ENCODE measurements at regions not wholly inside any gene's neighbourhood (a gene's known extent, or its start where the extent isn't known, plus 50 kb on each side); places are given as distances from the start of the nearest gene placed in this dataset.

DNA sequence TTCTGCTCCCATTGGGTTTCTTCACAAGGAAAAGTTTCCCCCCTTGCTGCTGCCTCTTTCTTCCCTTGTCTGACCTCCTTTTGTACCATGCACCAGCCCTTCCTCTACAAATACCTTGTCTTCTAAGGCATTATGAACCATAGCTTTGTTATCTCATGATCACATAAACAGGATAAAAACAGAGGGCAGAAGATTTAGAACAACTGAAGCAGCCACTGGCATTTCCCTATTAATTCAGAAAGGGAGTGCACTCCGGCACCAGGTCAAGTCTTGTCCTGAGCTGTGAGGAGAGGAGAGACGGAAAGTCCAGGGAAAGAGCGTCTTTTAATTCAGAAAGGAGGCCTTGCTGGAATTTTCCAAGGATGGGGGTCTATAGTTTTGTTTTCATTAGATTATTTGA, 281.7 kb downstream of the RCHY1 start:
- H4K20me1 ChIP-seq (ENCODE audit: control insufficient read depth, extremely low read depth, insufficient read depth, low read length), result no peaks in the 10 kb centered on the region
- no peak overlapping the region for H3K9ac ChIP-seq (ENCODE audit: control insufficient read depth, extremely low read depth, insufficient read depth, low read length)
- no peaks in the 10 kb centered on the region for H3K4me1 ChIP-seq (ENCODE audit: control insufficient read depth, extremely low read depth, insufficient read depth, low read length)
- no peaks in the 10 kb centered on the region for H3K36me3 ChIP-seq (ENCODE audit: control insufficient read depth in 2 of 2, extremely low read depth in 1 of 2, insufficient read depth in 2 of 2, low read length in 2 of 2)
- no peaks in the 10 kb centered on the region for H3K9me1 ChIP-seq (ENCODE audit: control insufficient read depth, extremely low read depth, insufficient read depth, low read length)
- no peak overlapping the region for H3K4me3 ChIP-seq (ENCODE audit: control insufficient read depth in 2 of 3, extremely low read depth in 1 of 3, insufficient read depth in 2 of 3, low read depth in 1 of 3, low read length in 3 of 3)
- DNase-seq (ENCODE audit: low read depth, low spot score) (no peak), FAIRE-seq (no peak)
- no peak overlapping the region for H3K4me2 ChIP-seq (ENCODE audit: control insufficient read depth, extremely low read depth, insufficient read depth, low read depth, low read length)
- no peak overlapping the region for H3K27ac ChIP-seq (ENCODE audit: control insufficient read depth, insufficient read depth, low read length)
- H3K79me2 ChIP-seq (ENCODE audit: control insufficient read depth, insufficient read depth, low read length), result no peaks in the 10 kb centered on the region
- no peaks in the 10 kb centered on the region for H3K9me3 ChIP-seq (ENCODE audit: control insufficient read depth, low read depth, low read length)
- H3K27me3 ChIP-seq (ENCODE audit: control insufficient read depth, extremely low read depth, insufficient read depth, low read length), result no peaks in the 10 kb centered on the region
- H2AFZ ChIP-seq (ENCODE audit: control insufficient read depth, low read length), result no peak overlapping the region
- TF ChIP-seq EZH2 (IDR thresholded peaks at IDR 0.05; ENCODE audit: low read length) (no peak), CTCF (optimal IDR thresholded peaks at IDR 0.05 in 1 of 3, IDR thresholded peaks at IDR 0.05 in 1 of 3, conservative IDR thresholded peaks at IDR 0.05 in 1 of 3; ENCODE audit: extremely low read depth in 1 of 3, insufficient read depth in 2 of 3, low read length in 3 of 3) (no peak)
- dilution Hi-C loops (cut with MboI; ENCODE audit: extremely low pct_ligation_motif_present, low sequenced_read_pairs), result no loop called here

DNA sequence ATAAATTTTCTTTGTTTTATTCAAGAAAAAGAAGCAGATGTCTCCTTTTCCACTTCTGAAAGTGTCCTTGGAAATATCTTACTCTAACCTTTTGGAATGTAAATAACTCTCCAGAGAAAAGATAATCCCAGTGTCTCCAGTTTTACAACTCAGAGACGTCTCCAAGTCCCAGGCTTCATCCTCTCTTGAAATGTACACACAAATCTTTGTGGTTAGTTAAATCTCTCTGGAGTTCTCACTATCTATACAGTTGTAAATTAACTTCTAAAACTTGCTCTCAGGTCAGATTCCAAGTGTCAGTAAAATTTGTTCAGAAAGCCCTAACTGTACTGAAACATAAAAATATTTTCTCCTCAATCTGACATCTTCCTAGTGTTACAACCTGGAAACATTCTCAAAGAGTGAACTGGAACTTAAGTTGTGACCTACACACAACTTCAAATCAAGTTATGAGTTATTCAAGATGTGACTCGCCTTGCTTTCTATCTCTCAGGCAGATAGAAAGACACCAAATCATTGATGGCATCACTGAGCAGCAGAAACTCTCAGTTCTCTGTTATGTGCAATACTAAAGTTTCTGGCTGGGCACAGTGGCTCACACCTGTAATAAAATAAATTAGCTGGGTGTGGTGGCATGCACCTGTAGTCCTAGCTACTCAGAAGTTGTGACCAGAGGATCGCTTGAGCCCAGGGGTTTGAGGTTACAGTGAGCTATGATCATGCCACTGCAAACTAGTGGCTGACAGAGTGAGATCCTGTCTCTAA, 284.2 kb downstream of the RCHY1 start:
- no peak for TF ChIP-seq CTCF (optimal IDR thresholded peaks at IDR 0.05 in 1 of 3, IDR thresholded peaks at IDR 0.05 in 1 of 3, conservative IDR thresholded peaks at IDR 0.05 in 1 of 3; ENCODE audit: extremely low read depth in 1 of 3, insufficient read depth in 2 of 3, low read length in 3 of 3)
- no peak for TF ChIP-seq EZH2 (IDR thresholded peaks at IDR 0.05; ENCODE audit: low read length)
- H3K9me3 ChIP-seq (ENCODE audit: control insufficient read depth, low read depth, low read length), result no peaks in the 10 kb centered on the region
- H3K4me3 ChIP-seq (ENCODE audit: control insufficient read depth in 2 of 3, extremely low read depth in 1 of 3, insufficient read depth in 2 of 3, low read depth in 1 of 3, low read length in 3 of 3), result no peak overlapping the region
- H3K9ac ChIP-seq (ENCODE audit: control insufficient read depth, extremely low read depth, insufficient read depth, low read length), result no peak overlapping the region
- no peaks in the 10 kb centered on the region for H3K9me1 ChIP-seq (ENCODE audit: control insufficient read depth, extremely low read depth, insufficient read depth, low read length)
- FAIRE-seq, result no peak
- H2AFZ ChIP-seq (ENCODE audit: control insufficient read depth, low read length), result no peak overlapping the region
- no peaks in the 10 kb centered on the region for H3K36me3 ChIP-seq (ENCODE audit: control insufficient read depth in 2 of 2, extremely low read depth in 1 of 2, insufficient read depth in 2 of 2, low read length in 2 of 2)
- H4K20me1 ChIP-seq (ENCODE audit: control insufficient read depth, extremely low read depth, insufficient read depth, low read length), result no peaks in the 10 kb centered on the region
- H3K27me3 ChIP-seq (ENCODE audit: control insufficient read depth, extremely low read depth, insufficient read depth, low read length), result no peaks in the 10 kb centered on the region
- H3K4me1 ChIP-seq (ENCODE audit: control insufficient read depth, extremely low read depth, insufficient read depth, low read length), result no peaks in the 10 kb centered on the region
- no peak for DNase-seq (ENCODE audit: low read depth, low spot score)
- dilution Hi-C loops (cut with MboI; ENCODE audit: extremely low pct_ligation_motif_present, low sequenced_read_pairs), result no loop called here
- H3K4me2 ChIP-seq (ENCODE audit: control insufficient read depth, extremely low read depth, insufficient read depth, low read depth, low read length), result no peak overlapping the region
- H3K79me2 ChIP-seq (ENCODE audit: control insufficient read depth, insufficient read depth, low read length), result no peaks in the 10 kb centered on the region
- H3K27ac ChIP-seq (ENCODE audit: control insufficient read depth, insufficient read depth, low read length), result no peak overlapping the region

Measured in keratinocyte (primary cell).